PFSK-1 (cell line): ENCODE measurements at regions not wholly inside any gene's neighbourhood (a gene's known extent, or its start where the extent isn't known, plus 50 kb on each side); places are given as distances from the start of the nearest gene placed in this dataset.

ENCODE experiments used
- POLR2AphosphoS5 ChIP-seq: IDR thresholded peaks from 2 replicates; pipeline ENCODE4 v1.6.1; 2012; ENCODE audit warnings: low read depth, mild to moderate bottlenecking, control low read depth, low read length, moderate library complexity
- REST ChIP-seq, 2 experiments: IDR thresholded peaks; 2 replicates each; pipeline versions ENCODE4 v1.6.1 to v1.8.0; 2011 to 2012; ENCODE audit warnings: low read depth in 2 of 2, low read length in 2 of 2, control low read depth in 1 of 2, inconsistent platforms in 1 of 2, mild to moderate bottlenecking in 1 of 2, moderate library complexity in 1 of 2; ENCODE audit not compliant: insufficient read depth in 1 of 2
- SIN3A ChIP-seq: IDR thresholded peaks from 2 replicates; pipeline ENCODE4 v1.6.1; 2012; ENCODE audit warnings: mild to moderate bottlenecking, low read length, moderate library complexity, borderline replicate concordance; ENCODE audit not compliant: insufficient read depth
- TAF1 ChIP-seq: IDR thresholded peaks from 2 replicates; pipeline ENCODE4 v1.6.1; 2012; ENCODE audit warnings: low read length, control low read depth, borderline replicate concordance; ENCODE audit not compliant: insufficient read depth

- TF ChIP-seq SIN3A = no peak
- no peak for TF ChIP-seq REST (IDR thresholded peaks at IDR 0.05; ENCODE audit: insufficient read depth in 1 of 2, low read depth in 2 of 2, low read length in 2 of 2)
- no peak for TF ChIP-seq POLR2AphosphoS5
- TF ChIP-seq TAF1 = no peak
Measured at GRCh38 chr20:39524371-39524911, 562.3 kb downstream of the DHX35 start.
